ENCODE measurements at regions not wholly inside any gene's neighbourhood (a gene's known extent, or its start where the extent isn't known, plus 50 kb on each side); places are given as distances from the start of the nearest gene placed in this dataset.

- TF ChIP-seq, protein P1, sequence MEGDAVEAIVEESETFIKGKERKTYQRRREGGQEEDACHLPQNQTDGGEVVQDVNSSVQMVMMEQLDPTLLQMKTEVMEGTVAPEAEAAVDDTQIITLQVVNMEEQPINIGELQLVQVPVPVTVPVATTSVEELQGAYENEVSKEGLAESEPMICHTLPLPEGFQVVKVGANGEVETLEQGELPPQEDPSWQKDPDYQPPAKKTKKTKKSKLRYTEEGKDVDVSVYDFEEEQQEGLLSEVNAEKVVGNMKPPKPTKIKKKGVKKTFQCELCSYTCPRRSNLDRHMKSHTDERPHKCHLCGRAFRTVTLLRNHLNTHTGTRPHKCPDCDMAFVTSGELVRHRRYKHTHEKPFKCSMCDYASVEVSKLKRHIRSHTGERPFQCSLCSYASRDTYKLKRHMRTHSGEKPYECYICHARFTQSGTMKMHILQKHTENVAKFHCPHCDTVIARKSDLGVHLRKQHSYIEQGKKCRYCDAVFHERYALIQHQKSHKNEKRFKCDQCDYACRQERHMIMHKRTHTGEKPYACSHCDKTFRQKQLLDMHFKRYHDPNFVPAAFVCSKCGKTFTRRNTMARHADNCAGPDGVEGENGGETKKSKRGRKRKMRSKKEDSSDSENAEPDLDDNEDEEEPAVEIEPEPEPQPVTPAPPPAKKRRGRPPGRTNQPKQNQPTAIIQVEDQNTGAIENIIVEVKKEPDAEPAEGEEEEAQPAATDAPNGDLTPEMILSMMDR (IDR thresholded peaks at IDR 0.05; ENCODE audit: poor library complexity) = no peak
- TF ChIP-seq EZH2phosphoT487 (IDR thresholded peaks at IDR 0.05; ENCODE audit: low read depth, severe bottlenecking, unreplicated experiment) = no peak
Measured at GRCh38 chr5:103804711-103805110, 242.1 kb upstream of the NUDT12 start.
